HG02943 (cell line): ENCODE measurements at regions not wholly inside any gene's neighbourhood (a gene's known extent, or its start where the extent isn't known, plus 50 kb on each side); places are given as distances from the start of the nearest gene placed in this dataset.

Experiments used
- ATAC-seq: cut with Tn5 transposase; IDR thresholded peaks from one replicate; pipeline ENCODE4 v1.9.1; 2021; ENCODE audit warnings: mild to moderate bottlenecking, low read depth, moderate library complexity; ENCODE audit not compliant: unreplicated experiment

DNA sequence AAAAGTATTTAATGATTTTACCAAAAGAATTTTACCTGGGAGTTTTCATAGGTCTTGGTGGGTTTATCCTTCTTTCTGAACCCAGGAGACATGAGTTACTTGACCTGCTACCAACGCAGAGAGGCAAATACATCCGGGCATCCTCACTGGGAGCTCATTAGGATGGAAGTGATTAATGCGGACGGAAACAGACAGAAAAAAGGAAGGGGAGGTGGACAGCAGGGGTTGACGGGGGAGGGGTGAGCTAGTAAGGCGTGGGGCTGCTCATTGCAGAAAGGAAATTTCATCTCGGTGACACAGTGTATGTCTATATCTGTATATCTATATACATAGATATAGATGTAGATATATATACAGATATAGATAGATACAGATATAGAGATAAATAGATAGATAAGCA is 408.2 kb upstream of the ADARB2 start:
- no peak for ATAC-seq

DNA sequence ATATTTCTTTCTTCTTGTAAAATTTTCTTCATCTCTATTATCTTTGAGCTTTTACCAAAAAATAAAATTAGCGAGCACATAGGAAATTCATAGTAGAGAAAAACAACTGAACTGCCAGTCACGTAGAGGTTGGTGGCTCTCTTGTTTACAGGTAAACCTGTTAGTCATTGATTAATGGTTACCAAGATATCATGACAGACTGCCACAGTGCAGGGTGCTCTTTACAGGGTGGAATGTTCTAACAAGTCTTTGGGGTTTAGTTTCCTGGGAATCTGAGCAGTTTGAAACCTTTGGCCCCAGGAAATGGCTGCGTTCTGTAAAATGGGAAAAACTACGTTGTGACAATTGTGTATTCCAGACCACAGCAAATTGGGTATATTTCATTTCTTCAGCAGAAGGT is 407.3 kb upstream of the ADARB2 start:
- no peak for ATAC-seq

DNA sequence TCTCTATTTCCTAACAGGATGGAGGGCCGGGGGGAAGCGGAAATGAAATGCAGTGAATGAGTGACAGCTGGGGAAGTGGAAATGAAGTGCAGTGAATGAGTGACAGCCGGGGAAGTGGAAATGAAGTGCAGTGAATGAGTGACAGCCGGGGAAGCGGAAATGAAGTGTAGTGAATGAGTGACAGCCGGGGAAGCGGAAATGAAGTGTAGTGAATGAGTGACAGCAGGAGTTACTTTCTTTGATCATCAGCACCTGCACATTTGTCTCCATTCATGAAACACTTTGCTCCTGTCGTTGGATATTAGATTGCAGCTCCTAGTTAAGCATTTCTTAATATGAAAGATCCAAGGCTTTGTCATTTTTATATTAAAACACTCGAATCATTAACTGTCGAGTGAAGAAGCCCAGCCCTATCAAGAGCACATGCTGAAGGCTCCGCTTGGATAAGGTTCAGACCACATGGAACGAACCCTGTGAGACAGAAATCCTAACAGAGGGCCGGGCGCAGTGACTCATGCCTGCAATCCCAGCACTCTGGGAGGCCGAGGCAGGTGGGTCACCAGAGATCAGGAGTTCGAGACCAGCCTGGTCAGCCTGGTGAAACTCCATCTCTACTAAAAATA is 406.0 kb upstream of the ADARB2 start:
- ATAC-seq = no peak

DNA sequence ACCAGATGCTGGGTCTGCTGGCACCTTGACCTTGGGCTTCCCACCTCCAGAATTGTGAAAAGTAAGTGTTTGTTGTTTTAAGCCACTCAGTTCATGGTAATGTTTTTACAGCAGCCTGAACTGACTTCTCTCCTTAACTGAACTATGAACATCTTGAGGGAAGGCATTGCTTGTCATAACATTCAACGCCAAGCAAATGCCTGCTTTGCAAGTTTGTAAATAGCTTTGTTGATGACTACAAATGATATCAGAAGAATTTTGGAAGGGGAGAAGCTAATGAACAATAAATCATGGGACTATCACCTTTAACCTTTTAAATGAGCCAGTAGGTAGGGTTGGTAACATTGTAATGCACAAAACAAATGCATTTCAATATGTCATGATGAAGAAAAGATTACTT is 402.4 kb upstream of the ADARB2 start:
- no peak for ATAC-seq

GRCh38 chr10:2137549-2138174 is 400.3 kb upstream of the ADARB2 start:
- ATAC-seq = no peak

DNA sequence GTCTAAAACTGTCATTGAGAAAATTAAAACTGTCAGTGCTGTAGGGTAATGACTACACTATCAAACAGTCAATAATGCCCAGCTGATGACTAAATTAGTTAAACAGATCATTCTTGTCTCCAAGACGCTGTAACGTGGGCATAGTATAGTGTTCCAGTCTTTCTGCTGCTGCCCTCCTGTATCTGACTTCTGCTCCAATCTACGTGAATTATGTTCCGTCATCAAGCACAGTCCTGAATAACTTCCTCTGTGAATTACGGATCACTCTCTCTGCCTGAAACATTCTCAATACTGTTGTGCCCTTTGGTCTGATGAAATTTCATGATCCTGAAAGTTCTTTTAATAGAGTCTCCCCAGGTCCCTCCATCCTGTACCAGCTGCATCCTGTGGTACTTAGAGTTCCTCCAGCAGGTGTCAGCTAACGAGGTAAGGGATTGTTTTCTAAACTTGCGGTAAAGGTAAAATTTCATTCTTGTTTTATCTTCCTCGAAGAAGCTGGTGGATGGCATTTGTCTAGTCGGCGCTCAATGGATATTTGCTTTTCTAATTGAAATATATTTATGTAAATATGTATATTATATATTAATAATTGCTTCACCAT is 393.5 kb upstream of the ADARB2 start:
- no peak for ATAC-seq

GRCh38 chr10:2128991-2129390 is 391.7 kb upstream of the ADARB2 start:
- no peak for ATAC-seq

DNA sequence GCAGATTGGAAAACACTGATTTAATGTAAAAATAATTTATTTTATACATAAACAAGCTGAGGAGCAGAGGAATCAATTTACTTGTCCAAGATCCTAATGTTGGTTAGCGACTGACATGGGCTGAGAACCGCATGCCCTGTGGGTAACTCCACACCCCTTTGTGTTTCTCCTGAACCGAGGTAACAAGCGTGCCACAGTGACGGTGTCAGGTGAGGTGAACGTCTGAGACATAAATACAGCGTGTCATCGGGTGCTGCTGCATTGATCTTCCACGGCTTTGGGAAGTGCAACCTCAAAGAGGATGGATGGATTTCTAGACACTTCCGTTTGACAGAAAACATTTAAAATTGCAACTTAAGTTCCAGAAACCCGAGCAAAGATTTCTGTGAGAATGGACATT is 386.8 kb upstream of the ADARB2 start:
- ATAC-seq = no peak

DNA sequence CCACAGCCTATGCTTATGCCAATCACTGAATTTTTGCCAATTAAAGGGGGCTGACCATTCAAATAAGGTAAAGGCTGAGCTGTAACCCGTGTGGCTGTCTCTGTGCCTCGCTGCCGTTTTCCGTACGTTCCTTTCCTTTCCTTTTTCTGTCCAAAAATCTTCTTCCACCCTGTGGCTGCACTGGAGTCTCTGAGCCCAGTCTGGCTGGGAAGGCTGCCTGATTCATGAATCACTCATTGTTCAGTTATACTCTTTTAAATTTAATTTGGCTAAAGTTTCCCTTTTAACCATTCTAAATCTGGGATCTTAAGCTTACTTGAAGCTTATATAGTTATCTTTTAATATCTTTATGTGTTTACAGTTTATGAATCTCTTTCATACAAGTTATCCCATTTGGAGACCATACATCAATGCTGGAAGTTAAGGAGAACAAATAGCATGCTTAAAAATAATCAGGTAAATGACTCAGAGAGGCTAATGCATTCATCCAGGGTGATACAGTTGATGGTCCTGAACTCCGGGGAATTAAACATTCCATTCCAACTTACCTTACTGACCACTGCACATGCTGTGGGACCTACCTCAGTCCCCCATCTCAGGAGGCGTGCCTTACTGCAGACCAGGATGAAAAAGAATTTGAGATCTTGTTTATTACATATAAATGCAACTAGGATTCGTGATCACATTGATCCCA is 385.3 kb upstream of the ADARB2 start:
- ATAC-seq = no peak

DNA sequence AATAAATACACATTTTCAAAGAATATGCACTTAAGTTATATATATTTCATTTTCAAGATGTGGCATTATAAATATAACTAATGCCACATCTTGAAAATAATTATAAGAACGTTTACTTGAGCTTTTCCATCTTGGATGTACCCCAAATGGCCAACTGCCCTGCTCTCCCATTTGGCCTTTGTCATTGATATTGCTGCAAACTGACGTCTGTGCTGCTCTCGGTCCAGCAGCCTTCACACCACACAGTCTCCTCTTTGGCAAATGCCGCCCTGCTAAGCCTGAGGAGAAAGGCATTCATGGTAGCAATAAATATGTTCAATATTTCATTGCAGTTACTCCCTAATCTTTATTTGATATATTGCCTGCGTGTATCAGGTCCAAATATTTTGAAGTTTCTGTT is 384.6 kb upstream of the ADARB2 start:
- no peak for ATAC-seq

- ATAC-seq = no peak
Observed at GRCh38 chr10:2121315-2121714, 384.0 kb upstream of the ADARB2 start.

- ATAC-seq = no peak
Observed at GRCh38 chr10:2120746-2121145, 383.4 kb upstream of the ADARB2 start.

DNA sequence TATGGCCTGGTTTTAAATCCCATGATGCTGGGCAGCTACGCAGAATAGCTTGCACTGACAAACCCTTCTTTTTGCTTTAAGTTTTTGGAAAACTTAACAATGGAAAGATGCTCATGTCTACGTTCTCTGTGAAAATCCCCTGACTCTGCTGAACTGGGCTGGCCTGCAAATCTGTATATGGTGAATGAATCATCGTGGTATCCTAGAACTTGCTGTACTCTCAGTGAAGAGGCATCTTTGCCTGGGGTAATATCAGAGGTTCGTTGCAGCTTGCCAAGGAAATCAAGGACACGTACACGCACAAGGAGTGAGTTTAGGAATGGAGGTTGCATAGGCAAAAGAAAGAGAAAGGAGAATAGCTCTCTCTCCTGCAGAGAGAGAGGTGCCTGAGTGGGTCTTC is 382.0 kb upstream of the ADARB2 start:
- no peak for ATAC-seq

DNA sequence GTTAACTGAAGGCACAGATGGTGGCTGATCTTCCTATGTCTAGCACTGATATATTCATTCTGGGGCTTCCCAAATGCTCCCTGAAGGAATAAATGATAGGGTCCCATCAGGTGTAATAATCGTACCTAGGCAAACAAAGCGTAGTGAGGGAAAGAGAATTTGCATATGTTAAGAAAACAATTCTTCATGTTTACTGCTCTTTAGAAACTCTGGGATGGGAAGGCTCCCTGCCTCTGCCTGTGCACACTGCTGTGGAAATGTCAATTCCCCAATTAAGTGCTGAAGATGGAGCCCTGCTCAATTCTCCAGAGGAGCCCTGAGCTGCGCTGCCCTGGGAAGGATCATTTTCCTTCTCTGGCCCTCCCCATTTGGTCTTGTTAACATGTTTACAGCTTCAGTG is 380.9 kb upstream of the ADARB2 start:
- ATAC-seq = no peak

GRCh38 chr10:2117641-2118040 is 380.3 kb upstream of the ADARB2 start:
- ATAC-seq = no peak

- ATAC-seq = no peak
Observed at GRCh38 chr10:2111965-2112364, 374.6 kb upstream of the ADARB2 start.

DNA sequence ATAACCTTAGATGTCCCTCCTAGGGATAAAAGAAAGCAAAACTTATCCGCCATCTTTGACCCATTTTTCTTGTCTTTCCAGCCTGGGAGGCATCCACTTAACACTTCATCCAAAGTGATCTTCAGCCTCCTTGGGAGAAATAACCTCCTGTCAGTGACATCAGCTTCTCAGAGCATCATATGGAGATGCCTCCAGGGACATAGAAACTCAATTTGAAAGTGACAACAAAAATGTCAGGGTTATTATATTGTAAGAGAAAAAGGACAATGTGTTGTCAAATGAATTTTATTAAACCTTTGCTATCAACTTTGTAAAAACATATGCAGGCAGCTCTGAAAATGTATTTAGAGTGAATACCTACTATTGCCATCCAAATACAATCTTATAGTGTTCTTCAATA is 371.2 kb upstream of the ADARB2 start:
- no peak for ATAC-seq

GRCh38 chr10:2106641-2107040 is 369.3 kb upstream of the ADARB2 start:
- ATAC-seq = no peak

DNA sequence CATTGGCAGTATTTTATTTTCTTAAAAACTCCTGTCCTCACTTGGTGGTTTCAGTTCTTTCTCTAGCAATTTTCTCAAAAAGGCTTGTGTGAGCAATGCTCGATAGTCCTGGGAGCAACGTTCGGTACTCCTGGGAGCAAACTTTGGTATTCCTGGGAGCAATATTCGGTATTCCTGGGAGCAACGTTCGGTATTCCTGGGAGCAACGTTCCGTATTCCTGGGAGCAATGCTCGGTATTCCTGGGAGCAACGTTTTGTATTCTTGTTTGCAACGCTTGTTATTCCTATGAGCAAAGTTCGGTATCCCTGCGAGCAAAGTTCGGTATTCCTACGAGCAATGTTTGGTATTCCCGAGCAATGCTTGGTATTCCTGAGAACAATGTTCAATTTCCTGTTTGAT is 362.0 kb upstream of the ADARB2 start:
- no peak for ATAC-seq

DNA sequence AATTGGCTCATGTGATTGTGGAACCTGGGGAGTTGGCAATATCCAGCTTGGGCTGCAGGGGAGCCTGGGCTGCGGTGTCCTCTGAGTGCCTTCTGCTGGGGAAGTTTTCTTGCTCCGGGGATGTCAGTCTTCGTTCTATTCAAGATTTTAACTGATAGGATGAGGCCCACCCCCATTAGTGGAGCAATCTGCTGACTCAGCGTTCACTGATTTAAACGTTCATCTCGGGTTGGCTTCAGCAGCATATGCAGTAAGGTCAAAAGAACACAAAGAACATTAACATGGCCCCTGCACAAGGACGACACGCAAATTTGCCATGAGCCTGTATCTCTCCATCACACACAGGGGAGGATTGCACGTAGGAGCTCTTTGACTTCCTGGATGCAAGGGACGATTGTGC is 360.6 kb upstream of the ADARB2 start:
- ATAC-seq = no peak

GRCh38 chr10:2094171-2094570 is 356.8 kb upstream of the ADARB2 start:
- no peak for ATAC-seq

- ATAC-seq = no peak
Observed at GRCh38 chr10:2083591-2083990, 346.3 kb upstream of the ADARB2 start.
